D721Med (cell line): ENCODE measurements at regions not wholly inside any gene's neighbourhood (a gene's known extent, or its start where the extent isn't known, plus 50 kb on each side); places are given as distances from the start of the nearest gene placed in this dataset.

ENCODE experiments used
- DNase-seq: peaks from one replicate; pipeline ENCODE4 v3.0.0; 2011; ENCODE audit warnings: low spot score; ENCODE audit not compliant: insufficient read length
- FAIRE-seq: peaks from 2 replicates; lab custom pipeline; 2011; peaks lifted over from hg19 to GRCh38; lab: Jason Lieb, UNC
- CTCF ChIP-seq: IDR thresholded peaks from 2 replicates; pipeline ENCODE4 v1.5.1; 2012; ENCODE audit warnings: mild to moderate bottlenecking, control low read depth; ENCODE audit not compliant: insufficient read depth; ENCODE audit errors: missing control alignments

GRCh38 chr12:124694250-124694649 is 126.8 kb upstream of the NCOR2 start:
- FAIRE-seq (no peak), DNase-seq (no peak)
- TF ChIP-seq CTCF, result no peak

GRCh38 chr12:124693111-124693723 is 125.8 kb upstream of the NCOR2 start:
- FAIRE-seq, result no peak

DNA sequence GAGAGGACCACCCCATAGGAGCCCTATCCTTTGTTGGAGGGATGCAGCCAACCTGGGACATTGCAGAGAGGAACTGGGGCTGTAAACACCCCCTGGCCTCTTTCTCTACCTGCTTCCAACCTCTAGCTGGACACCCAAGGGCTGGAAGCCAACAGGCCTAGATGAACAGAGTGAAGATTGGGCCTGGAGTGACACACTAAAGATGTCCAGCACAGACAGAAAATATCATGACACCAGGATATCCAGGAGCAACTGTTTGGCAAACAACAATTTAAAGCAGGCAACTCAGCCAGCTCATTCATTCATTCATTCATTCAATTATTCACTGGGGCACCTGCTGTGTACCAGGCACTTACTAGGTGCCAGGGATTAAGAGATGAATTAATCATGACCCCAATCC is 125.0 kb upstream of the NCOR2 start:
- FAIRE-seq (no peak), DNase-seq (no peak)
- TF ChIP-seq CTCF, result no peak

More at GRCh38 chr12:124693111-124693723, 125.8 kb upstream of the NCOR2 start:
- TF ChIP-seq CTCF, result no peak
- no peak for DNase-seq

DNA sequence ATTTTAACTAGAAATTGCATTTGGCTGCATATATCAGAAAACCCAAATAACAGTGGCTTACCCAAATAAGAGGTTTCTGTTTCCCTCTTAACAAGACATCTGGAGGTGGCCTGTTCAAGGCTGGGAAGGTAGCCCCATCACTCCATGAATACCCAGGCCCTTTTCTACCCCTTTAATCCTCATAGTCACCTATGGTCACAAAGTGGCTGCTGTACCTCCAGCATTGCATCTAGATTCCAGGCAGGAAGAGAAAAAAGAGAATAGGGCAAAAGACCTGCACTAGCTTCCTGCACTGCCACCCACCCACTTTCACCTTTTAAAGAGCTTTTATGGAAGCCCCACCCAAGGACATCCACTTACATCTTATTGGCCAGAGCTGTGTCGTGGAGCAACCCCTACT is 124.0 kb upstream of the NCOR2 start:
- FAIRE-seq, result no peak
- TF ChIP-seq CTCF, result no peak

DNA sequence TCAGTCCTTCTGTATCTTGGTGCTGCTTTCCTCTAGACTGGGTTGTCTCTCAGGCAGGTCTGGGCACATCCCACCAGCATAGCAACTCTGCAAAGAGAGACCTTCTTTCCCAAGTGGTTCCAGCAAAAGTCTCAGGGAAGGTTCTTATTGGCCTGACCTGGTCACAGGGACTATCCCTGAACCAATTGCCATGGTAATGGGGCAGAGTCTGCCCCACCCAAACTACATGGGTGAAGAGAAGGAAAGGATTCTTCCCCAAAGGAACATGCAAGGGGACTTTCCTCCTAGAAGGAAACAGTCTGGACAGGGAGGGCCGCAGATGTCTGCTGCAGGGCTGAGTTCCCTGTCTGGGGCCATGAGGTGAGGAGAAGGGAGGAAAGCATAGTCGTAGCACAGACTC is 122.2 kb upstream of the NCOR2 start:
- FAIRE-seq (no peak), DNase-seq (no peak)
- no peak for TF ChIP-seq CTCF

More for the DNA sequence above, 124.0 kb upstream of the NCOR2 start:
- DNase-seq, result no peak

- DNase-seq (no peak), FAIRE-seq (no peak)
- no peak for TF ChIP-seq CTCF
Observed at GRCh38 chr12:124688356-124688992, 121.1 kb upstream of the NCOR2 start.

GRCh38 chr12:124687917-124688316 is 120.5 kb upstream of the NCOR2 start:
- DNase-seq (no peak), FAIRE-seq (no peak)
- TF ChIP-seq CTCF, result no peak
